Medulla oblongata (tissue), 1 donor: ENCODE measurements at regions not wholly inside any gene's neighbourhood (a gene's known extent, or its start where the extent isn't known, plus 50 kb on each side); places are given as distances from the start of the nearest gene placed in this dataset.
"Not testable (repeated sequence)": the region's sequence is repeated elsewhere in the genome, so short reads cannot be mapped to it uniquely, and the experiment has no call there.

ENCODE experiments used
- DNase-seq: peaks from one replicate; pipeline ENCODE4 v3.0.0-alpha.2; 2015; ENCODE audit errors: extremely low spot score

- DNase-seq = no peak
These were observed 54.3 kb upstream of the LRCH1 start for GRCh38 chr13:46498650-46499049.

GRCh38 chr13:46496086-46496485 lies 56.9 kb upstream of the LRCH1 start:
- no peak for DNase-seq

- DNase-seq = no peak
These were observed 57.3 kb upstream of the LRCH1 start for GRCh38 chr13:46495651-46496050.

- no peak for DNase-seq
These were observed 57.9 kb upstream of the LRCH1 start for GRCh38 chr13:46495066-46495465.

GRCh38 chr13:46492946-46493345 lies 60.0 kb upstream of the LRCH1 start:
- DNase-seq = peak; percentile 81

- DNase-seq = no peak
These were observed 61.3 kb upstream of the LRCH1 start for GRCh38 chr13:46491641-46492040.

- DNase-seq = not testable (repeated sequence)
These were observed 62.3 kb upstream of the LRCH1 start for GRCh38 chr13:46490713-46491112.

GRCh38 chr13:46490129-46490528 lies 62.8 kb upstream of the LRCH1 start:
- DNase-seq = no peak

GRCh38 chr13:46489586-46490023 lies 63.4 kb upstream of the LRCH1 start:
- no peak for DNase-seq

- no peak for DNase-seq
These were observed 65.2 kb upstream of the LRCH1 start for GRCh38 chr13:46487748-46488147.

GRCh38 chr13:46486270-46486669 lies 66.7 kb upstream of the LRCH1 start:
- DNase-seq = no peak

GRCh38 chr13:46484561-46484960 lies 68.4 kb upstream of the LRCH1 start:
- no peak for DNase-seq

GRCh38 chr13:46481166-46481565 lies 71.8 kb upstream of the LRCH1 start:
- no peak for DNase-seq

- no peak for DNase-seq
These were observed 72.8 kb upstream of the LRCH1 start for GRCh38 chr13:46480131-46480530.

- no peak for DNase-seq
These were observed 73.3 kb upstream of the LRCH1 start for GRCh38 chr13:46479691-46480090.

- no peak for DNase-seq
These were observed 73.7 kb upstream of the LRCH1 start for GRCh38 chr13:46479283-46479682.

- no peak for DNase-seq
These were observed 74.3 kb upstream of the LRCH1 start for GRCh38 chr13:46478651-46479050.

- DNase-seq = no peak
These were observed 76.8 kb upstream of the LRCH1 start for GRCh38 chr13:46476174-46476573.

GRCh38 chr13:46475541-46475991 lies 77.4 kb upstream of the LRCH1 start:
- peak; percentile 27 for DNase-seq

- no peak for DNase-seq
These were observed 79.2 kb upstream of the LRCH1 start for GRCh38 chr13:46473806-46474205.

- no peak for DNase-seq
These were observed 80.6 kb upstream of the LRCH1 start for GRCh38 chr13:46472384-46472783.

GRCh38 chr13:46469699-46470098 lies 82.6 kb upstream of the RUBCNL start:
- DNase-seq = not testable (repeated sequence)

GRCh38 chr13:46468570-46469463 lies 81.8 kb upstream of the RUBCNL start:
- DNase-seq = no peak

- DNase-seq = not testable (repeated sequence)
These were observed 80.6 kb upstream of the RUBCNL start for GRCh38 chr13:46467694-46468093.
